ENCODE measurements at regions not wholly inside any gene's neighbourhood (a gene's known extent, or its start where the extent isn't known, plus 50 kb on each side); places are given as distances from the start of the nearest gene placed in this dataset.

- Histone ChIP-seq H4K20me1 (no peaks in the 10 kb centered on the region), H3K4me2 (no peak overlapping the region), H3K36me3 (no peaks in the 10 kb centered on the region), H3K4me3 (no peak overlapping the region), H3K27me3 (no peaks in the 10 kb centered on the region), H3K27ac (no peak overlapping the region), H3K4me1 (peaks cover 2% of the 10 kb centered on the region), H3K9ac (no peak overlapping the region), H3K9me3 (no peaks in the 10 kb centered on the region)
- no peak for TF ChIP-seq Cebpa-rat (IDR thresholded peaks at IDR 0.05)
These were observed 335.0 kb downstream of the BCL11B start for GRCh38 chr14:98937021-98937420.

- H3K4me1 ChIP-seq = no peaks in the 10 kb centered on the region
- TF ChIP-seq Cebpa-rat (IDR thresholded peaks at IDR 0.05) = no peak
- no peaks in the 10 kb centered on the region for H3K36me3 ChIP-seq
- H3K27ac ChIP-seq = no peak overlapping the region
- H3K4me2 ChIP-seq = no peak overlapping the region
- no peaks in the 10 kb centered on the region for H3K27me3 ChIP-seq
- no peak overlapping the region for H3K4me3 ChIP-seq
- no peaks in the 10 kb centered on the region for H3K9me3 ChIP-seq
- H4K20me1 ChIP-seq = no peaks in the 10 kb centered on the region
- no peak overlapping the region for H3K9ac ChIP-seq
These were observed 334.1 kb downstream of the BCL11B start for GRCh38 chr14:98937712-98938505.

GRCh38 chr14:98940693-98941437 is 331.1 kb downstream of the BCL11B start:
- Histone ChIP-seq H3K9ac (no peak overlapping the region), H3K9me3 (no peaks in the 10 kb centered on the region), H3K27me3 (no peaks in the 10 kb centered on the region), H4K20me1 (no peaks in the 10 kb centered on the region), H3K27ac (no peak overlapping the region), H3K36me3 (no peaks in the 10 kb centered on the region), H3K4me1 (no peaks in the 10 kb centered on the region), H3K4me2 (no peak overlapping the region), H3K4me3 (no peak overlapping the region)
- no peak for TF ChIP-seq Cebpa-rat (IDR thresholded peaks at IDR 0.05)

GRCh38 chr14:98941481-98941880 is 330.5 kb downstream of the BCL11B start:
- Histone ChIP-seq H3K4me1 (no peaks in the 10 kb centered on the region), H3K27ac (no peak overlapping the region), H3K4me2 (no peak overlapping the region), H3K27me3 (no peaks in the 10 kb centered on the region), H3K36me3 (no peaks in the 10 kb centered on the region), H4K20me1 (no peaks in the 10 kb centered on the region), H3K4me3 (no peak overlapping the region), H3K9me3 (no peaks in the 10 kb centered on the region), H3K9ac (no peak overlapping the region)
- no peak for TF ChIP-seq Cebpa-rat (IDR thresholded peaks at IDR 0.05)

DNA sequence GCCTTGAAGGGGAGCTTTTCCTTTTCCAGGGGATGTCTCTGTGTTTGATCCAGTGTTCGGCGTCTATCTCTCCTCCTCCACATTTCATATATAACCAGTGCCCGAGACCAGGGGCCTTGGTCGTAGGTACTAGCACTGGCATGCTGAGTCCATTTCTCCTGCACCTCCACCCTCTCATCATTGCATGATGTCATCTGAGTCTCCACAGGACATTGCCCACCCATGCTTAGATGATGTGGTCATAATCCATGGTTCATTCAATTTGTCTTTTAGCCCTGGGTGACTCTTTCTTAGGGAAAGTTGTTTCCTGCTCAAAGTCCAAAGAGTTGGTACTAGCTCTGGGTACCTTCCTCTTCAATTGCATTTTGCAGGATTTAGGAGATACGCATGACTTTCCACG is 328.1 kb downstream of the BCL11B start:
- no peaks in the 10 kb centered on the region for H3K9me3 ChIP-seq
- no peaks in the 10 kb centered on the region for H4K20me1 ChIP-seq
- no peak overlapping the region for H3K27ac ChIP-seq
- H3K36me3 ChIP-seq = no peaks in the 10 kb centered on the region
- peaks cover 15% of the 10 kb centered on the region for H3K4me1 ChIP-seq
- no peak overlapping the region for H3K9ac ChIP-seq
- H3K4me2 ChIP-seq = no peak overlapping the region
- no peak overlapping the region for H3K4me3 ChIP-seq
- TF ChIP-seq Cebpa-rat (IDR thresholded peaks at IDR 0.05) = no peak
- no peaks in the 10 kb centered on the region for H3K27me3 ChIP-seq

GRCh38 chr14:98944989-98945388 is 327.0 kb downstream of the BCL11B start:
- no peak overlapping the region for H3K27ac ChIP-seq
- no peak for TF ChIP-seq Cebpa-rat (IDR thresholded peaks at IDR 0.05)

DNA sequence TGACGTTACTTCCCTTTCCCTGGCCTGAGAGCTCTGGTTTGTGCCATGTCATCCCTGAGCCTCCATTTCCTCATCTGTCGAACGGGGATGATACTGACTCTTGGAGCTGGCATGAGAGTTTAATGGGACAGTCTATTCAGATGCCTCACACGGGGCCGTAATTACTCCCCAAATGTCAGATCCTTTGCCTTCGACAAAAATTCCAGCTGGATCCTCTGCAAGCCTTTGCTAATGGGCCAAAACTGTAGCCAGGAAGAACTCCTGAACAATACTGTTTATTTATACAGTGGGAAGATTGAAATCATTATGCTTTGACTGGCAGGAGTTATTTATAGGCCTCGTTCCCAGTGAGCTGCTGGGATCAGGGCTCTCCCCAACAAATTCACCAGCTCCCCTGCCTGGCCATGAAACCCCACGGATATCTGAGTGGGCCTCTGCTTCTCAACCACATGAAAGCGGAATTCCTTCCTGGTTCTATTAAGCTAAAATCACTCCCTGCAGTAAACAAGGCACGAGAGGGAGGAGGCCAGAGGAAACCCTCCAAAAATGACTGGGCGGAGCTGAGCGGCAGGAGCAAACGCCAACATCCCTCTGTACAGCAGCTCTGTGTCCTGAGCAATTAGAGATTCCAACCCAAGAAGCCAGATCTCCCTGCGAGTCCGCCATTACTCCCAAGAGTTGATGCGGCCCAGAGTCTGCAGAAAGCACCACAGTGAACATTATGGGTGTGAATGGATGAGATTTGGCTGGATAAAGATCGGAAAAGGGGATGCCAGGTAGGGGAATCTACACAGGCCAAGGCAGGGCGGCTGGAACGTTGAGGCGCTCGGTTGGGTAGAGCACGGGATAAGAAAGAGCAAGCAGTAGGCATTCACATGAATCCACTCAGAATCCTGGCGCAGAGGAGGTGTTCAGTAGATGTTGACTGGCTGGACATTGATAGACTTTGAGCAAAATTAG is 326.1 kb downstream of the BCL11B start:
- H3K4me2 ChIP-seq = no peak overlapping the region
- no peak for TF ChIP-seq Cebpa-rat (IDR thresholded peaks at IDR 0.05)
- H3K9ac ChIP-seq = no peak overlapping the region
- no peaks in the 10 kb centered on the region for H3K36me3 ChIP-seq
- peaks cover 15% of the 10 kb centered on the region for H3K4me1 ChIP-seq
- no peaks in the 10 kb centered on the region for H3K27me3 ChIP-seq
- no peak overlapping the region for H3K27ac ChIP-seq
- no peak overlapping the region for H3K4me3 ChIP-seq
- no peaks in the 10 kb centered on the region for H4K20me1 ChIP-seq
- H3K9me3 ChIP-seq = no peaks in the 10 kb centered on the region

More at GRCh38 chr14:98944989-98945388, 327.0 kb downstream of the BCL11B start:
- H3K4me2 ChIP-seq = no peak overlapping the region
- H3K4me1 ChIP-seq = peaks cover 15% of the 10 kb centered on the region
- no peaks in the 10 kb centered on the region for H3K9me3 ChIP-seq
- no peak overlapping the region for H3K4me3 ChIP-seq
- no peaks in the 10 kb centered on the region for H3K36me3 ChIP-seq
- H4K20me1 ChIP-seq = no peaks in the 10 kb centered on the region
- no peaks in the 10 kb centered on the region for H3K27me3 ChIP-seq
- no peak overlapping the region for H3K9ac ChIP-seq

DNA sequence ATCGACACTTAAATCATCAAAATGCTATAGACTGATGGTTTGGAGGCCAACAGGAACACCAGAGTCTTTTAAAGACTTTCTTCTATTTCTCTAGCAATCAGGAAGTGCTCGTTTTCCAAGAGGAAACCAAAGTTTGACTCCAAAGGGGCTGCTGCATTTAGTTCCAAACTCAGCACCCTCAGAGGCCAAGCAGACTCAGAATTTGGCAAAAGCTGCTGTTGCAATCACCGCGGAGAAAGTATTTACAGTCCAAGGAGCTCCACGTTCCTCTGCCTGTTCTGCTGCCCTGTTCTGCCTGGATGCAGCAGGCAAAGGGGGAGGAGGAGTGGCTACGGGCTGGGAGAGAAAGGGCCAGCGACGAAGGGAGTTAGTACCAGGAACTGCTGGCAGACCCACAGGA is 325.1 kb downstream of the BCL11B start:
- peak overlapping the region; percentile 42; the same call in 1 of the 2 replicates for H3K4me2 ChIP-seq
- peaks cover 15% of the 10 kb centered on the region for H3K4me1 ChIP-seq
- no peak overlapping the region for H3K9ac ChIP-seq
- TF ChIP-seq Cebpa-rat (IDR thresholded peaks at IDR 0.05) = no peak
- no peaks in the 10 kb centered on the region for H4K20me1 ChIP-seq
- no peaks in the 10 kb centered on the region for H3K27me3 ChIP-seq
- H3K9me3 ChIP-seq = no peaks in the 10 kb centered on the region
- no peak overlapping the region for H3K4me3 ChIP-seq
- no peak overlapping the region for H3K27ac ChIP-seq
- no peaks in the 10 kb centered on the region for H3K36me3 ChIP-seq

GRCh38 chr14:98947911-98948595 is 323.9 kb downstream of the BCL11B start:
- Histone ChIP-seq H3K4me1 (peaks cover 15% of the 10 kb centered on the region), H3K27me3 (no peaks in the 10 kb centered on the region), H3K4me3 (no peak overlapping the region), H3K27ac (no peak overlapping the region), H3K9ac (no peak overlapping the region), H3K4me2 (peak overlapping the region; percentile 42), H3K9me3 (no peaks in the 10 kb centered on the region), H3K36me3 (no peaks in the 10 kb centered on the region), H4K20me1 (no peaks in the 10 kb centered on the region)
- TF ChIP-seq Cebpa-rat (IDR thresholded peaks at IDR 0.05) = no peak

Data from BLaER1 (cell line).